LNCaP clone FGC (cell line): ENCODE measurements at regions not wholly inside any gene's neighbourhood (a gene's known extent, or its start where the extent isn't known, plus 50 kb on each side); places are given as distances from the start of the nearest gene placed in this dataset.

Experiments
- DNase-seq: peaks from one replicate; pipeline ENCODE4 v3.0.0-alpha.2; 2011; ENCODE audit warnings: low read depth
- H3K4me3 ChIP-seq: 2 replicates; pipeline ENCODE4 v1.5.1; 2011; ENCODE audit warnings: mild to moderate bottlenecking, low read depth, low read length, control low read depth
- TF ChIP-seq, protein P1 (sequence below): IDR thresholded peaks from 2 replicates; pipeline ENCODE4 v1.5.1; 2012; ENCODE audit warnings: mild to moderate bottlenecking; ENCODE audit not compliant: control insufficient read depth, insufficient read depth; ENCODE audit errors: extremely low read depth

DNA sequence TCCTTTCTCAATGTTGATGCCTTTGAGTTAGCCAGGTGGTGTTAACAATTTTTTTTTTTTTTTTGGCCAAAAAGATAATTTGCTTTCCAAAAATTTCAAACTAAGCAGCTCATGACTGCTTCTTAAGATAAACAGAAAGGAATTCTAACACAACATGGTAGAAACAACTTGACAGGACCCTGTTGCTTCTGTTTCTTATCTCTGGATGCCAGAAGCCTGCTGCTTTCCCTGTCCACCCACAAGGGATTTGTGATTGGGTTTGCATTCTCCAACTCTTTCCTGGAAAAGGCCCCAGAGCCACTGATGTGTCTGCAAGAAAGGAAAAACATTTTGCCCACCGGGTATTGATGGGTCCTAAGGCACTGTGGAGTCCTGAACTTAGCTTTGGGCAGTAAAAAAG, 217.2 kb upstream of the PKDCC start:
- TF ChIP-seq, protein P1, sequence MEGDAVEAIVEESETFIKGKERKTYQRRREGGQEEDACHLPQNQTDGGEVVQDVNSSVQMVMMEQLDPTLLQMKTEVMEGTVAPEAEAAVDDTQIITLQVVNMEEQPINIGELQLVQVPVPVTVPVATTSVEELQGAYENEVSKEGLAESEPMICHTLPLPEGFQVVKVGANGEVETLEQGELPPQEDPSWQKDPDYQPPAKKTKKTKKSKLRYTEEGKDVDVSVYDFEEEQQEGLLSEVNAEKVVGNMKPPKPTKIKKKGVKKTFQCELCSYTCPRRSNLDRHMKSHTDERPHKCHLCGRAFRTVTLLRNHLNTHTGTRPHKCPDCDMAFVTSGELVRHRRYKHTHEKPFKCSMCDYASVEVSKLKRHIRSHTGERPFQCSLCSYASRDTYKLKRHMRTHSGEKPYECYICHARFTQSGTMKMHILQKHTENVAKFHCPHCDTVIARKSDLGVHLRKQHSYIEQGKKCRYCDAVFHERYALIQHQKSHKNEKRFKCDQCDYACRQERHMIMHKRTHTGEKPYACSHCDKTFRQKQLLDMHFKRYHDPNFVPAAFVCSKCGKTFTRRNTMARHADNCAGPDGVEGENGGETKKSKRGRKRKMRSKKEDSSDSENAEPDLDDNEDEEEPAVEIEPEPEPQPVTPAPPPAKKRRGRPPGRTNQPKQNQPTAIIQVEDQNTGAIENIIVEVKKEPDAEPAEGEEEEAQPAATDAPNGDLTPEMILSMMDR = no peak
- H3K4me3 ChIP-seq = no peak overlapping the region
- no peak for DNase-seq

DNA sequence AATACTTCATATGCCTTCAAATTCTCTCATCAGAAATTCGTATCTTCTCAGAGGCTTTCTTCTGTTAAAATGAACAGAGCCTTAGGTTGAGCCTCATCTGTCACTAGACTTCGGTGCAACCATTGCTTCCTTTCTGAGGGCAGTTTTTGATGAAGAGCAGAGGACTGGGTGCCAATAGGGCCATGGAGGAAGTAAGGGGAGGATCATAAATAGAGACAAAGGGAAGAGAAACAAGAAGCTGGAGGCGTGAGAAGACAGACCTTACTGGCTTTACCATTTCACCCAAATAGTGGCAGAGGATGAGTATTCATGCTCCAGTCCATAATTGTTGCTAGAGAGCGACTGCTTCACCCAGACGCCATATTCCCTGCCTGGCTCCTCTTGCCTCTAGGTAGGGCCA, 215.6 kb upstream of the PKDCC start:
- TF ChIP-seq, protein P1 = no peak
- DNase-seq = no peak
- no peak overlapping the region for H3K4me3 ChIP-seq

DNA sequence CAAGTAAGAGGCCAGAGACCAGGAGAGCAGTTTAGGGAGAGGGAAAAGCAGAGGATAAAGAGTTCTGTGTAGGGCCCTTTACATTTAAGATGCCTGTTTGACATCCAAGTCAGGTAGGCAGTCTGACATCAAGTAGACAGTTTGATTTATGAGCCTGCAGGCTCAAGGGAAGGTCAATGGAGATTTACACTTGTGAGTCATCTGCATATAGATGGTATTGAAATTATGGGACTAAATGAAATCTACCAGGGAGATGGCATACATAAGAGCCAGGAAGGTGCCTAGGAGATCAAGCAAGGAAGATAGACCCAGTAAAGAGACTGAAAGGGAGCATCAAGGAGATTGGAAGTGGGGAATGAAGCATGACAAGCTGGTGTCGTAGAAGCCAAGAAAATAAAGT, 212.4 kb upstream of the PKDCC start:
- DNase-seq = no peak
- TF ChIP-seq, protein P1 = no peak
- H3K4me3 ChIP-seq = no peak overlapping the region

DNA sequence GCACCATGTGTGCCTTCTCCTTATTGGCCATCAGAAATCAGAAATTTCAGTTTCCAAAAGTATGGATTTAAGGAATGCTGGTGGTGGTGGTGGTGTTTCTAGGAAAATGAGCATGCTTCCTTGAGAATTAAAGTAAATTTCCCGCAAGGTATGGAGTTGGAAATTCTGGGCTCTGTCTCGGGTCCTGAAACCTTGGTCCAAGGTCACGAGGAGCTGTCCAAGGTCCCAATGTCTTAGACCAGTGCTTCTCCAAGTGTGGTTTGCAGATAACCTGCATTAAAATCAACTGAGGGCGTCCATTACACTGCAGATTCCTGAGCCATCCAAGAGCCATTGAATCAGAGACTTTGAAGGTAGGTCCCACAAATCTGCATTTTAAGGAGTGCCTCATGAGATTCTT, 210.9 kb upstream of the PKDCC start:
- TF ChIP-seq, protein P1 = no peak
- DNase-seq = no peak
- H3K4me3 ChIP-seq = no peak overlapping the region

DNA sequence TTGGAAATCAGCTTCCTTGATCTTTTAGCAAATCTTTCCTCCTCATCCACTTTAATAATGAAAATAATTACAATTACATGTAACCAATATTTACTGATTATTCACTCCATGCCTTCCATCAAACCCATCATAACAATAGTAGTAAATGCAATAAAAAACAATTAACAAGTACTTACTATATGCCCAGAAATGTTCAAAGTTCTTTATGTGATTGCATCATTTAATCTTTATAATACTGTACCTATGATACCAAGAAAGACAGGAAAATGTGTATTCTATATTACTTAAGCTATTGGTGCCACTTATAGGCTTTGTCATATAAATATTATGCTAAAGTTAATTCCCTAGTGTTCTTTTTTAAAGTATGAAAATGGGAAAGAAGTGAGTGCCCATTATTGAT, 210.2 kb upstream of the PKDCC start:
- no peak overlapping the region for H3K4me3 ChIP-seq
- TF ChIP-seq, protein P1 = no peak
- no peak for DNase-seq

DNA sequence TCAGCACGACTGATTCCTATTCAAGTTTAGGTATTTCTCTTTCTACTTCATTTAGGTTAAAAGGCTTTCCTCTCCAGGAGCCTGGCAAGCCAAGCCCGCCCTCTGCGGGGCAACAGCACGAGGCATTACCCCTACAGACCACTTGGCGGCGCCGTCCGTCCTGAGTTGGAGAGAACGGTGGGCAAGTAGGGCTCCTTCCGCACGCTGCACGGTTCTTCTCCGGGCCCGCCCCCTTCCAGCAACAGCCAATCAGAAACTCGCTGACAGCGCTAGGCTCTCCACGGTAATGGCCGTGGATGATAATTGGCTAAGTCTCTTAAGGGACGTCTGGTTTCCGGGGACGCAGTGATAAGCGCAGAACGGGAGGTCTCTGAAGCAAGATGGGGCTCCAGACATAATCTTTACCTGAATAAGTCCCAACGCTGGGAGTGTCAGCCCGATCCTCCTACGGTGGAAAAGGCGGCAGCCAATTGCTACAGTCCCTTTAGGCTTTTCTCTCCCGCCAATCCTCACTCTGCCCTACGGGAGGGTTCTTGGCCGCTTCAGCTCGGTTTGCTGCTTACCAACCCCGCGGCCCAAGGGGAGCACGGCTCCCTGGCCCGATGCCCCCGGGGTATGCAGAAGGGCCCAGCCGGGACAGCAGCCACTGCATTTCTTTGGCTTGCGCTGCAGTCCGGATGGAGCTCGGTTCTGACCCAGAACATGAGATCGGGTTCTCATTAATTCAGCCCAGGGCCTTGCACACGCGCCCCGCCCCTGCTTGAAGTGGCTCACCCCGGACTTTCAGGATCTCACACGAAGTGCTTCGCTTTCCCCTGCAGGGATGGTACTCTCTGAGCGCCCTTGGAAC, 206.9 kb upstream of the PKDCC start:
- TF ChIP-seq, protein P1 = peak; percentile 88
- peak overlapping the region; percentile 63 for H3K4me3 ChIP-seq
- peak; percentile 58 for DNase-seq

DNA sequence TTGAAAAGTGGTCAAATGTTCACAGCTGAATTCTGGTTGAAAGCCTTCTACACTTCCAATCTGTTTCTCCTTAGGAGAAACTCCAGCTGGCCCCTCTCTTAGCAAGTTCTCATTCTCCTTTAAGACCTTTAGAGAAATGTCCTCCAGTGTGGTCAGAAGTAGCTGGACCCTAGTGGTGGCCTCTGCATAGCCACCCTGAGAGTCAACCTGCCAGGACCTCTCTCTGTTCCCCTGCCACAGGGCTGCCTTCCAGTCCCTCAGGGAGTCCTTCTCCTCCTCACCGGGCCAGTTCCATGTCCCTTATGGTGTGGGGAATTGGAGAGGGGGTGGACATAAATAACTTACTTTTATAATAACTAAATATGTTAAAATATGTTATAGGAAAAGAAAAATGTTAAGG, 200.9 kb upstream of the PKDCC start:
- TF ChIP-seq, protein P1 = no peak
- no peak for DNase-seq
- H3K4me3 ChIP-seq = no peak overlapping the region
